Inferior parietal cortex (tissue), 1 donor: ENCODE measurements at regions not wholly inside any gene's neighbourhood (a gene's known extent, or its start where the extent isn't known, plus 50 kb on each side); places are given as distances from the start of the nearest gene placed in this dataset.

Experiments
- DNase-seq: peaks from one replicate; pipeline ENCODE4 v3.0.0-alpha.2; 2016; ENCODE audit errors: extremely low spot score

DNA sequence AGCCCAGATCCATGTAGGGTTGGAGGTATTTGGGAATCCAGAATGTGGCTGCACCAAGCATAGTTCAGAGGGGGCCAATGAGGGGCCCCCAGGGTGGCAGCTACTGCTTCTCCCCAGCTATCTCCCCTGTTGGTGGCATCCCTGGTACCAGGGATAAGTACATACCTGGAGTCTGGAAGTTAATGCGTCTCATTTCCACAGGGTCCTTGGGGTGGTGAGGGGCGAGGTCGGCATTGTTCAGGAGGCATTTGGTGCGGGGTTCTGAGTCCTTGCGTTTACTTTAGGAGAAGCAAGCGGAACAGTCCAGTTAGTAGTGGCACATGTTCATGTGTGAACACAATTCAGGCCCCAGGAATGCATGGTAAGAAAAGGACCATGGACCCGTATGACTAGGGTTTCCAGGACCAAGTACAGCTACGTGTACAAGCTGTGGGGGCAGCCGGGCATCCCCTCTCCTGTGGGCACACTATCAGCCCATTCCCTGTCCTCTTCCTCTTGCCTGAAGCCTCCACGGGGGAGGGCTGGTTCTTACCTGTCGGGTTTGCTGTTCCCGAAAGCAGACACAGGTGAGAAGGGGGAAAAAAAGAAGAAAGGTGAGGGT is 122.3 kb downstream of the PTPRS start:
- no peak for DNase-seq

DNA sequence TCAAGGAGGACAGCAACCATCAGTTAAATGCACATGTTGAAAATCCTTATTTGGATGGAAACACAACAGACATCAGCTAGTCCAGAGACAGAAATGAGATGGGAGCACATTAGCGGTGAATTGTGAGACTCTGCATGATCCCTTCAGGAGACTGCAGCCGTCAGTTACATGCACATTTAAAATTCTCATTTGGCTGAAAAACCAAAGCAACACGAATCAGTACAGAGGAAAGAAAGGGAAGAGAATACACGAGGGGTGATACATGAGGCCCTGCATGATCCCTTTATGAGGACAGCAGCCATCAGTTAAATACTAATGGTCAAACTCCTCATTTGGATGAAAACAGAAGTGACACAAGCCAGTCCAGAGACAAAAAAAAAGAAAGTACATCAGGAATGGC is 123.4 kb downstream of the PTPRS start:
- no peak for DNase-seq

DNA sequence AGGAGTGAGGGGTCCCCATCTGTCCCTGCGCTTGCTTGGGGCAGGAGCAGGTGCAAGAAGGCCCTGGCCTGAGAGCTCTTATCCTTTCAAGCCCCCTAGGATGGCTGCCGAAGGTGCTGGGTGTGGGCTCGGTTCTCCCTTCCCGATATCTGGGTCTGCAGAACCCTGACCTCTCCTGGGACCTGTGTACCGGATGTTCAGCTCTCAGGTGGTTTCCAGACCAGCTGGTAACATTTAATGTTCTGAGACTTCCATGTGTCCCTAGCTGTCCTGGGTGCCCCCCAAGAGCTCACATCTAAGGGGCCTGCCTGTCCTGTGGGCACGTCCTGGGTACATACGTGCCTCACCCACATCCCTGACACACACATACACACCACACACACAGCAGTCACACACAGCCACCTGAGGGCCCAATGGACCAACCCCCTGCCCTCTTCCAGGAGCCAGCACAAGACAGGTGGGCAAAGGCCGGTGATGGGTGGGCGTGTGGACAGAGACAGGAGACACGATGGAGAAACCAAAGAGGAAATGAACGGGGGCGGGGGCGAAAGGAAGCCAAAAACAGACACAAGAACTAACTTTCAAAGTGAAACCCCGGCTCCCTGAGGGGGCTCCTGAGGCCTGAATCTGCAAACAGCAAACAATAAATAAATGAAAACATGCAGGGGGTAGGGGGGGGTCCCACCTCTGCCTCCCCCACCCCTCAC is 124.3 kb downstream of the PTPRS start:
- DNase-seq: no peak

GRCh38 chr19:5215431-5215830 is 125.2 kb downstream of the PTPRS start:
- DNase-seq: no peak

DNA sequence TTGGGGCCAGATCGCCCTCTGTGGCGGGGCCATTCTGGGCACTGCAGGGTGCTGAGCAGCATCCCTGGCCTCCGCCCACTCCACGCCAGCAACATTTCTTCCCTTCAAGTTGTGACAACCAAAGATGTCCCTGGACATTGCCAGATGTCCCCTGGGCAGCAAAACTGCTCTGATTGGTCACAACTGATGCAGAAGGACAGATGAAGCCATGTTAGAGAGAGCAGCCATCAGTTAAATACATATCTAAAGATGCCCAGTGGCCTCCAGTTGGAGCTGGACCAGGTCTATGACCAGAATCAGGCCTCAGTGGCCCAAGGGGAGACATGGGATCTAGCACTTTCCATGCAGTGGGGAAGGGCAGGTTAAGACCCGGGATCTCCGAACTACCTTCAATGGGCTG is 125.7 kb downstream of the PTPRS start:
- DNase-seq: no peak

GRCh38 chr19:5214371-5214770 is 126.2 kb downstream of the PTPRS start:
- no peak for DNase-seq

GRCh38 chr19:5213667-5214066 is 126.9 kb downstream of the PTPRS start:
- DNase-seq: no peak

GRCh38 chr19:5212101-5212500 is 128.5 kb downstream of the PTPRS start:
- no peak for DNase-seq

- DNase-seq: no peak
Measured at GRCh38 chr19:5211217-5211822, 129.3 kb downstream of the PTPRS start.

DNA sequence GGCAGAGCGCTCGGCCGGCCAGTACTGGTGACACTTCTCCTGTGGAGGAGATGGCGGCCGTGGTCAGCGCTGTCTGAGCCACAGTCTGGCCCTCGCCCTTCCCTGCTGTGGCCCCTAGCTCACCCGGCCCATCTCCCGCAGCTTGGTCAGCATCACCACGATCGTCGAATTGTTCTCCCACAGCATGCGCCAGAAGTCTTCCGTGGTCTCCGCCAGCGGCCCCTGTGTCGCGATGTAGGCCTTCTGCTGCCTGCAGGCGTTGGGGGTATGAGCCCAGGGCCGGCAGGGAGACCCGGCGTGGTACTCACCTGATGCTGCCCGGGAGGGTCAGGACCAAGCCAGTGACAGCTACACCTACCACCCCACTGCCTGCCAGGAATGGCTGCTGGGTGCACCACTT is 130.1 kb downstream of the PTPRS start:
- DNase-seq: no peak

- no peak for DNase-seq
Measured at GRCh38 chr19:5207806-5208205, 132.8 kb downstream of the PTPRS start.

- DNase-seq: no peak
Measured at GRCh38 chr19:5206751-5207075, 133.9 kb downstream of the PTPRS start.

DNA sequence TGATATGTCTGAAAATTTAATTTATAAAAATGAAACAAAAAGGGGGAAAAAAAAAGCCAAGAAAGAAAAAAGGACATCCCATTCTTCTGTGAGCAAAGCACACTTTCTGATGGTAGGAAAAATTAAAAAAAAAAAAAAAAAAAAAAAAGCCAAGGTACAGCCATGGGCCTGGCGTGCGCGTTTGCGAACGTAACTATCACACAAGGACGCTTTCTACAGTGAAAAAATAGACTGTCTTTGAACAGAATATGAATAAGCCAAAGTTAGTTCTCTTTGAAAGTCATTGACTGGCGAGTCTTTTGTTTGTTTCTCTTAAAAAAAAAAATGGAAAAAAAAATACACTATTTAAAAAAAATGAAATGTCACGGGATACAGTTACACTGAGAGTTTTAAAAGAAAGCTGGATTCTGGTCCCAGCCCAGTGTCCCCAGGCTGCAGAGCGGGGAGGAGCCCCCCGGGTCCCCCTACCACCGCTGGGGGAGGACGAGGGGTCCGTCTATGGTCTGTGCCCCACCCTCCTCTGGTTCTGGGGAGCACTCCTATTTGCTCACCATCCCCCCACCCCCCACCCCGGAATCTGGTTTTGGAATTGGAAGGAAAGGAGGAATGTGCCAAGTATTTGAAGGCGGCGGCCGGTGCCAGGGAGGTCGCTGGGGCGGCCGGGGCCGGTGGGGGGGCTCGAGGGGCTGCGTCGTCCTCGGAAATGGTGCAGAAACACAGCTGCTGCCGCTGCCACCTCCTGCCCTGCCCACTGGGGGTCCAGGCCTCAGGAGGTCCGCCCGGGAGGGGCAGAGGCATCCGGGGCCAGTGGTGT is 134.5 kb downstream of the PTPRS start:
- DNase-seq: no peak

DNA sequence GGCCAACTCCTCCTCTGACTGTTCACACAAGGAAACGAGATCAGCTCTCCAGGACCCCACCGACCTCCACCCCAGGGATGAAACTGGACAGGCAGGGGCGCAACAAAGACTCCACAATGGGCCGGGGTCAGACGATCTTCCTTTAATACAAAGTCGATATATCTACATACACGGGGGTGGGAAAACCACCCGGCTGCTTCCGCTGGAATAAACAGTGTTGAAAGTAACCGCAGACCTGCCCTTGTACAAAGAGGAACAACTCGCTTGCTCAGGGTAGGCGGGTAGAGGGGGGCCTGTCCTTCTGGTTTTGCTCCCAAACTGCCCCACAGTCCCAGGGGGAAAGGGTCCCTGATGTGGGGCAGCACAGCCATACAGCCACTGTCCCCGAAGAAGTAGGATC is 135.2 kb downstream of the PTPRS start:
- DNase-seq: no peak

GRCh38 chr19:5204212-5204611 is 136.4 kb downstream of the PTPRS start:
- DNase-seq: no peak
